HepG2 (cell line): ENCODE measurements at regions not wholly inside any gene's neighbourhood (a gene's known extent, or its start where the extent isn't known, plus 50 kb on each side); places are given as distances from the start of the nearest gene placed in this dataset.

Source experiments
- small RNA-seq, 3 experiments: library from RNA; depleted of rRNA; stranded (forward); fragments of <200 nt; gene quantifications; one replicate each; pipeline ENCODE3, GENCODE V24; 2012; ENCODE audit warnings: low read depth in 2 of 3, low replicate concordance in 1 of 3; ENCODE audit not compliant: insufficient read length in 3 of 3, insufficient read depth in 2 of 3

Small RNA genes lying in the stretch of these regions (small RNA-seq; reads per million reads assigned to genes)
- 0 reads per million in 3 experiments for gene DYNLL1P5
